CD8-positive, alpha-beta memory T cell (primary cell): ENCODE measurements at regions not wholly inside any gene's neighbourhood (a gene's known extent, or its start where the extent isn't known, plus 50 kb on each side); places are given as distances from the start of the nearest gene placed in this dataset.

Experiments
- CTCF ChIA-PET: fragments of 350-600 bp; sonication (Branson Sonifier 250); formaldehyde crosslinking; loops from one replicate; lab custom pipeline; 2021; ENCODE audit warnings: antibody characterized with exemption; lab: Charles Lee
- POLR2A ChIA-PET: fragments of 350-600 bp; sonication (Branson Sonifier 250); formaldehyde crosslinking; loops from one replicate; lab custom pipeline; 2021; ENCODE audit warnings: antibody characterized with exemption; lab: Charles Lee
- DNase-seq, 5 donors: peaks; one replicate each; pipeline versions ENCODE4 v3.0.0 to v3.0.0-alpha.2; 2020 to 2022; ENCODE audit warnings: mixed read lengths in 1 of 5
- H3K27ac ChIP-seq: one replicate; pipeline ENCODE4 v1.7.0; 2013; ENCODE audit warnings: low read depth, mild to moderate bottlenecking, low read length, moderate library complexity
- H3K27me3 ChIP-seq: 2 replicates; pipeline ENCODE4 v1.7.0; 2013; ENCODE audit warnings: low read length, mild to moderate bottlenecking; ENCODE audit not compliant: insufficient read depth, poor library complexity, severe bottlenecking
- H3K36me3 ChIP-seq: 2 replicates; pipeline ENCODE4 v1.7.0; 2013; ENCODE audit warnings: mild to moderate bottlenecking, low read length, moderate library complexity; ENCODE audit not compliant: insufficient read depth
- H3K4me1 ChIP-seq: 2 replicates; pipeline ENCODE4 v1.7.0; 2013; ENCODE audit warnings: mild to moderate bottlenecking, low read length, moderate library complexity; ENCODE audit not compliant: insufficient read depth
- H3K4me3 ChIP-seq: 2 replicates; pipeline ENCODE4 v1.7.0; 2013; ENCODE audit warnings: mild to moderate bottlenecking, low read length
- H3K9me3 ChIP-seq: 2 replicates; pipeline ENCODE4 v1.7.0; 2013; ENCODE audit warnings: mild to moderate bottlenecking, low read length
- H3K27ac Mint-ChIP-seq, 8 donors: one replicate each; pipeline ENCODE4 v1.8.0; 2020 to 2021; ENCODE audit warnings: mixed read lengths in 8 of 8, mild to moderate bottlenecking in 6 of 8, inconsistent platforms in 3 of 8, moderate library complexity in 3 of 8
- H3K27me3 Mint-ChIP-seq, 2 donors: one replicate each; pipeline ENCODE4 v1.8.0; 2020 to 2021; ENCODE audit warnings: mixed read lengths in 2 of 2, mild to moderate bottlenecking in 1 of 2, moderate library complexity in 1 of 2
- H3K36me3 Mint-ChIP-seq, 3 donors: one replicate each; pipeline ENCODE4 v1.8.0; 2020 to 2021; ENCODE audit warnings: mixed read lengths in 3 of 3, inconsistent platforms in 1 of 3, mild to moderate bottlenecking in 1 of 3
- H3K4me1 Mint-ChIP-seq, 3 donors: one replicate each; pipeline ENCODE4 v1.8.0; 2020 to 2021; ENCODE audit warnings: mixed read lengths in 3 of 3, inconsistent platforms in 1 of 3, mild to moderate bottlenecking in 1 of 3
- H3K4me3 Mint-ChIP-seq, 7 donors: one replicate each; pipeline ENCODE4 v1.8.0; 2020 to 2021; ENCODE audit warnings: mixed read lengths in 7 of 7, mild to moderate bottlenecking in 6 of 7, moderate library complexity in 4 of 7, inconsistent platforms in 2 of 7
- H3K9me3 Mint-ChIP-seq, 5 donors: one replicate each; pipeline ENCODE4 v1.8.0; 2020 to 2022; ENCODE audit warnings: mixed read lengths in 5 of 5, mild to moderate bottlenecking in 3 of 5, moderate library complexity in 2 of 5, inconsistent platforms in 1 of 5

DNA sequence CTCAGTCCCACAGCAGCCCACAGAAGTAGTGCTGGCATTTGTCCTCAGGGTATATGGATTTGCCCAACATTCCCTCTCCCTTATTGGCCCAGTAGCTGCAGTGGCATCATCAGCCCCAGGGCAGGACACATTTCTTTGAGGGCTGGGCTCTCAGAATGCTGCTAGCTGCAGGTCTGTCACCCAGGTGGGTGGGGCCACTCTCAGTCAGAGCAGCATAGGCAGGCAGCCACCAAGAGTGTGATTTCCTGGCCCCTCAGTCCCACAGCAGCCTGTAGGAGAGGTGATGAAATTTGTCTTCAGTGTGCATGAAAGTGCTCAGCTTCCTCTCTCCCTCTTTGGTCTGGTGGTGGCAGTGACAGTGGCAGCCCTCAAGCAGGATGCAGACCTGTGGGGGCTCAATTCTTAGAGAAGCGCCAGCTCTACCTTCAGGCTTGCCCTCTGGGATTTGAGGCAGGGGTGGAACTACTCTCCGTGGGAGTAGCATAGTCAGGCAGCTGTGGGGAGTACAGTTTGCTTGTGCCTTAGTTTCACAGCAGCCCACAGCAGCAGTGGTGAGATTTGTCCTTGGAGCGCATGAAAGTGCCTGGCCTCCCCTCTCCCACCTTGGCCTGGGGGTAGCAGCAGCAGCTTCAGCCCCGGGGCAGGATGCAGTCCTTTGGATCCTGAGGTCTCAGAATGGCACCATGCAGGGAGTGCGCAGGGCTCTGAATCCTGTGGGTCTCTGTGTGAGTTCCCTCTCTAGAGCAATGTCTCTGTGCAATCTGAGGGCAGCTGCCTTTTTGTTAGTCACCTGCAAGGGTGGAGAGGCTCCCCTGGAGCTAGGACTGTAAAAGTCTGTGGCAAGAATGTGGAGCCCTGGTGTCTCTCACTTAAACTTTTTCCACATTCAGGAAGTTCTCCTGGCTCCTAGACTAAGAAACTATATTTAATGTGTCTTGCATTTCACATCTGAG lies 1229.1 kb downstream of the ROBO2 start:
- ChIA-PET CTCF (no interaction called here), POLR2A (no interaction called here)
- no peak overlapping the region for H3K4me3 ChIP-seq
- H3K36me3 ChIP-seq: no peaks in the 10 kb centered on the region
- peaks cover 5% of the 10 kb centered on the region for H3K9me3 ChIP-seq
- no peak for DNase-seq
- Mint-ChIP-seq H3K36me3 (no peaks in the 10 kb centered on the region), H3K9me3 (peaks cover 11 to 28% (median 22%) of the 10 kb centered on the region in 5 donors), H3K27ac (no peak overlapping the region), H3K4me3 (no peak overlapping the region), H3K4me1 (no peaks in the 10 kb centered on the region), H3K27me3 (no peaks in the 10 kb centered on the region)
- no peak overlapping the region for H3K27ac ChIP-seq
- no peaks in the 10 kb centered on the region for H3K4me1 ChIP-seq
- H3K27me3 ChIP-seq: no peaks in the 10 kb centered on the region

DNA sequence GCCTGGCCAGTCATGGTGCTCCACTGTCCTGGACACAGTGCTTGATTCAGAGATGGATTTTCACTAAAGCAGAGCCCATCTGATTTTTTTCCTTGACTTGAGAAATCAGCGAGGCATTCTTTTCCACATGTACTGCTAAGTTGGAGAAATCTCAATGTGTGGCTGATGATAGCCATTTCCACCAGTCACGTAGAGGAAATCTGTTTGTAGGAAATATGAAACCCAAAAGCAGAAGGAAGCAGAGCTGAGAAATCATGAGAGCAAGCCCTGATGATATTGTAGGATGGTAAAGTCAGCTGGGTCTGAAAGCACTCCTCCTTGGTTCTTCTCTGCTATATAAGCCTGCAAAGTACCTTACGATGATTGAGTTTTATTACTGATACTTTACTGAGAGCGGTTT lies 1233.4 kb downstream of the ROBO2 start:
- H3K4me3 ChIP-seq: no peak overlapping the region
- H3K4me1 Mint-ChIP-seq: no peaks in the 10 kb centered on the region
- H3K27me3 ChIP-seq: no peaks in the 10 kb centered on the region
- no peak overlapping the region for H3K27ac Mint-ChIP-seq
- H3K9me3 ChIP-seq: no peaks in the 10 kb centered on the region
- no peak for DNase-seq
- no peak overlapping the region for H3K27ac ChIP-seq
- H3K36me3 Mint-ChIP-seq: no peaks in the 10 kb centered on the region
- no peak overlapping the region for H3K4me3 Mint-ChIP-seq
- POLR2A ChIA-PET: no interaction called here
- peaks cover 2 to 18% (median 3%) of the 10 kb centered on the region in 5 donors for H3K9me3 Mint-ChIP-seq
- no peaks in the 10 kb centered on the region for H3K36me3 ChIP-seq
- H3K27me3 Mint-ChIP-seq: peaks cover 0 to 2% of the 10 kb centered on the region in 2 donors
- no peaks in the 10 kb centered on the region for H3K4me1 ChIP-seq
- CTCF ChIA-PET: no interaction called here

DNA sequence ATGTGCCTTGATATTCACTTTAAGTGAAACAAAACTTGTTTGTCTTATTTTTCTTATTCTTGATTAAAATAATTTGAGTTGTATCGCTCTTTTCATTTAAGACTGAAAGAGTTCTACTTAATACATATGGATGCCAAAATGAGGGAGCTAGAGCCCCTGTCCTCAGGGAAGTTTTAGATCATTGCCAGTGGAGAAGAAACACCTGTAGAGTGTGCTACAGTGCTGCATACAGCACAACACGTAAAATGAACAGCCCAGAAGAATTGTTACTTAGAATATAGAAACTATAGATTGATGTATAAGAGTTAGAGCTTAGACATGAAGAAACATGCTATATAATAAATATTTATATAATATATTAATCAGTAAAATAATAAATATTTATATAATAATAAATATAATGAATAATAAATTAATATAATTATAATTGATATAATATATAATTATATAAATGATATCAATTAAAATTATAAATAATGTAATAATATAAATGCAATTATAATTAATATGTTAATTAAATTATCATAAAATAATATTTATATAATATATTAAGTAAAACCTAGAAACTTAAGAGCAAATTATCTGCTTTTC lies 1234.7 kb downstream of the ROBO2 start:
- H3K27ac Mint-ChIP-seq: no peak overlapping the region
- Histone ChIP-seq H3K9me3 (no peaks in the 10 kb centered on the region), H3K27ac (no peak overlapping the region), H3K4me3 (no peak overlapping the region), H3K36me3 (no peaks in the 10 kb centered on the region), H3K27me3 (no peaks in the 10 kb centered on the region), H3K4me1 (no peaks in the 10 kb centered on the region)
- DNase-seq: no peak
- peaks cover 3 to 19% (median 8%) of the 10 kb centered on the region in 5 donors for H3K9me3 Mint-ChIP-seq
- no peak overlapping the region for H3K4me3 Mint-ChIP-seq
- H3K27me3 Mint-ChIP-seq: peaks cover 0 to 2% of the 10 kb centered on the region in 2 donors
- CTCF ChIA-PET: no interaction called here
- POLR2A ChIA-PET: no interaction called here
- H3K4me1 Mint-ChIP-seq: no peaks in the 10 kb centered on the region
- no peaks in the 10 kb centered on the region for H3K36me3 Mint-ChIP-seq

DNA sequence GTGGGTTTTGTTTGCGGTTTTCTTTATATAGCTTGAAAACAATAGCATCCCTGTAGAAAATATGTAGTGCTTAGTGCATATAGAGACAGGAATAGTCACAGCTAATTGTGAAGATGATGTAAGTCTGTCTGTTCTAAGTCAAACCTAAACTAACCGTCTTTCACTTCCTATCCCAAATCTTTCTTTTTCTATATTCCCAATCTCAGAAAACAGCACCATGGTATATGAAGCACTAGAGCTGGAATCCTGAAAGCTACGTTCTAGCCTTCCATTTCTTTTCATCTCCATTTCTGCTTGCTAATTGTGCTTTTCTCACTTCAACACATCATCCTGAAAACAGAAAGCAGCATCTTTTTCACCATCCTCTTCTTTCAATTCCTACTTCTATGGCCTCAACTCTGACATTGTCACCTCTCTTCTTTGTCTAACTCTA lies 1235.5 kb downstream of the ROBO2 start:
- no peaks in the 10 kb centered on the region for H3K4me1 Mint-ChIP-seq

DNA sequence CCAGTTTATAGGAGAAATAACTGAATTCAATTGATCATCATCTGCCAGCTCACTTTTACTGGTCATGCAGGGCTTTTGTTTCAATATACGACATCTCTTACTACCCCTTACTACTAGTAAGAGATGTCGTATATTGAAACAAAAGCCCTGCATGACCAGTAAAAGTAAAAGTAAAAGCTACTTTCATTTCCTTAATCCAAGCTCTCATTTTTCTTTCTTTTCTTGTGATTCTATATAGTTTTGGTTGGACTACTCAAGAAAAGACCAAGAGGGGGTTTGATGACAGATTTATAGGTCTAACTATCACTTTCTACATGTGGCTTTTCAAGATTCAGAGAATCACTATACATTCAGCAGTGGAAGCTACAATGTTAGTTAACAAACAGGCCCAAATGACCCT lies 1237.3 kb downstream of the ROBO2 start:
- POLR2A ChIA-PET: no interaction called here
- H3K4me1 Mint-ChIP-seq: no peaks in the 10 kb centered on the region
- Histone ChIP-seq H3K27ac (no peak overlapping the region), H3K4me1 (no peaks in the 10 kb centered on the region), H3K27me3 (no peaks in the 10 kb centered on the region), H3K9me3 (no peaks in the 10 kb centered on the region), H3K36me3 (no peaks in the 10 kb centered on the region), H3K4me3 (no peak overlapping the region)
- DNase-seq: no peak
- H3K36me3 Mint-ChIP-seq: no peaks in the 10 kb centered on the region
- H3K27ac Mint-ChIP-seq: no peak overlapping the region
- no peak overlapping the region for H3K4me3 Mint-ChIP-seq
- CTCF ChIA-PET: no interaction called here
- H3K9me3 Mint-ChIP-seq: peaks cover 6 to 29% (median 14%) of the 10 kb centered on the region in 5 donors
- peaks cover 0 to 2% of the 10 kb centered on the region in 2 donors for H3K27me3 Mint-ChIP-seq

More for the DNA sequence above, 1235.5 kb downstream of the ROBO2 start:
- no peak overlapping the region for H3K27ac ChIP-seq
- peaks cover 0 to 2% of the 10 kb centered on the region in 2 donors for H3K27me3 Mint-ChIP-seq
- H3K9me3 ChIP-seq: no peaks in the 10 kb centered on the region
- no peaks in the 10 kb centered on the region for H3K36me3 ChIP-seq
- no peaks in the 10 kb centered on the region for H3K4me1 ChIP-seq
- H3K4me3 ChIP-seq: no peak overlapping the region
- no peaks in the 10 kb centered on the region for H3K27me3 ChIP-seq
- ChIA-PET POLR2A (no interaction called here), CTCF (no interaction called here)
- H3K27ac Mint-ChIP-seq: no peak overlapping the region
- no peak overlapping the region for H3K4me3 Mint-ChIP-seq
- no peaks in the 10 kb centered on the region for H3K36me3 Mint-ChIP-seq
- H3K9me3 Mint-ChIP-seq: peaks cover 3 to 27% (median 11%) of the 10 kb centered on the region in 5 donors
- DNase-seq: no peak

DNA sequence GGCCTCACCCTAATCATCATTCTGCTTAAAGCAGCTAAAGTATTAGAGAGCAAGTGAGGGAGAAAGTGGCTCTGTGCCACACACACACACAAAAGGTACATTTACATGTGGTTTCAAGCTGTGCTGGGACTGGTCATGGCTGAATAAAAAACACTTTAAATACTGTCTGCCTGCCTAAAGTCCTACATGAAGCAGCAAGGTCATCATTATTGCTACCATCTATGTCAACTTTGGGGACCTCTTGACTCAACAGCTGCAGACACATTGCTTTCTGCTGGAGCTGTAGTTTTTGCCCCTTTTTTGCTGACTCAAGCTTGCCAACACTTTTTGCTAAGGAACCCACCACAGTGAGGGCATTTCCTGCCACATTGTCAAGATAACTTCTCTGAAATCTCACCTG lies 1237.9 kb downstream of the ROBO2 start:
- H3K4me1 ChIP-seq: no peaks in the 10 kb centered on the region
- H3K27ac Mint-ChIP-seq: no peak overlapping the region
- DNase-seq: no peak
- peaks cover 0 to 2% of the 10 kb centered on the region in 2 donors for H3K27me3 Mint-ChIP-seq
- POLR2A ChIA-PET: no interaction called here
- no peaks in the 10 kb centered on the region for H3K27me3 ChIP-seq
- H3K4me3 Mint-ChIP-seq: no peak overlapping the region
- H3K27ac ChIP-seq: no peak overlapping the region
- no peaks in the 10 kb centered on the region for H3K36me3 Mint-ChIP-seq
- H3K9me3 Mint-ChIP-seq: peaks cover 9 to 29% (median 20%) of the 10 kb centered on the region in 5 donors
- H3K4me1 Mint-ChIP-seq: no peaks in the 10 kb centered on the region
- H3K9me3 ChIP-seq: no peaks in the 10 kb centered on the region
- no peaks in the 10 kb centered on the region for H3K36me3 ChIP-seq
- no peak overlapping the region for H3K4me3 ChIP-seq
- CTCF ChIA-PET: no interaction called here

DNA sequence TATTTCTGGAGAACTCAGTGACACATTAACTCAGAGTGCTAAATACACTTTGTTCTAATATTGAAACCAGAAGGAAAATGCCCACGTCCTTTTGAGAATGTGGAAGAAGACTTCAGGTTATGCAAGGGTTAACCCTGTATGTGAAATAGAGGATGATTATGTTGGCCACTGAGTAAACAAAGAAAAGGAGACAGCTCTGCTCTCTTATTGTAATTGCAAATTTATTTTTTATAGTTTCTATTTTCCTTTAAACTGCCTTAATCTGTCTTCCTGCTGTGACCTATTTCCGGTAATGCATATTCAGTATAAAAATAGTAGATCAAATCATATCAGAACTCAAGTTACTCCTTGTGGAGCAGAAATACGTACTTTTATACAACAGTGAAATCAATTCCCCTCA lies 1239.2 kb downstream of the ROBO2 start:
- Mint-ChIP-seq H3K27me3 (peaks cover 0 to 2% of the 10 kb centered on the region in 2 donors), H3K9me3 (peaks cover 10 to 29% (median 24%) of the 10 kb centered on the region in 5 donors), H3K4me1 (no peaks in the 10 kb centered on the region), H3K4me3 (no peak overlapping the region), H3K36me3 (no peaks in the 10 kb centered on the region), H3K27ac (no peak overlapping the region)
- H3K4me3 ChIP-seq: no peak overlapping the region
- H3K36me3 ChIP-seq: no peaks in the 10 kb centered on the region
- POLR2A ChIA-PET: no interaction called here
- no peaks in the 10 kb centered on the region for H3K27me3 ChIP-seq
- no peaks in the 10 kb centered on the region for H3K9me3 ChIP-seq
- CTCF ChIA-PET: no interaction called here
- H3K4me1 ChIP-seq: no peaks in the 10 kb centered on the region
- no peak overlapping the region for H3K27ac ChIP-seq
- no peak for DNase-seq

DNA sequence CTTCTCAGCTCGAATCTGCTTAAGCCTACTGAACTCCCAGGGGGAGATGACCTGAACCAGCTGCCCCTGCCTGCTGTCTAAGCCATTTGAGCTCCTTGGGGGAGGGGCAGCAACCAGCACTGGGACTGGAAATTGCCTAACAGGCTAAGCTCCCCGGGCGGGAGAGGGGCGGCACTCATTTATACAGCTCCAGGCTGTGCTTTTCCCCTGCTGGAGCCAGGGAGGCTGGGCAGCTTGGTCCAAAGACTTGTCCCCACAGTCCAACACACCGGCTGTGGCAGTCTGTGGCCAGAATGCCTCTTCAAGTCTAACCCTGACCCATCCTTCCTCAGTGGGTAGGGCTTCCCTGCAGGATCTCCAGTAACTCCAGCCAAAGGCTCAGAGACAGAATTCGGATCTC lies 1241.5 kb downstream of the ROBO2 start:
- no peak for DNase-seq
- Histone ChIP-seq H3K27ac (no peak overlapping the region), H3K4me3 (no peak overlapping the region), H3K4me1 (no peaks in the 10 kb centered on the region), H3K36me3 (no peaks in the 10 kb centered on the region), H3K27me3 (no peaks in the 10 kb centered on the region), H3K9me3 (no peaks in the 10 kb centered on the region)
- no peak overlapping the region for H3K4me3 Mint-ChIP-seq
- no peak overlapping the region for H3K27ac Mint-ChIP-seq
- ChIA-PET CTCF (no interaction called here), POLR2A (no interaction called here)
- H3K27me3 Mint-ChIP-seq: no peaks in the 10 kb centered on the region
- H3K36me3 Mint-ChIP-seq: no peaks in the 10 kb centered on the region
- H3K9me3 Mint-ChIP-seq: peaks cover 10 to 31% (median 20%) of the 10 kb centered on the region in 5 donors
- no peaks in the 10 kb centered on the region for H3K4me1 Mint-ChIP-seq
